Ovary (tissue), 7 donors: ENCODE measurements at regions not wholly inside any gene's neighbourhood (a gene's known extent, or its start where the extent isn't known, plus 50 kb on each side); places are given as distances from the start of the nearest gene placed in this dataset.

Source experiments
- DNase-seq, 5 donors: peaks; one replicate each; pipeline ENCODE4 v3.0.0-alpha.2; 2019 to 2020
- H3K27ac ChIP-seq, 2 donors: fragments of 200-600 bp; one replicate each; pipeline versions ENCODE4 v1.5.1 to v1.8.0; 2019 to 2022
- H3K27me3 ChIP-seq: fragments of 200-600 bp; one replicate; pipeline ENCODE4 v1.8.0; 2022
- H3K36me3 ChIP-seq: fragments of 200-600 bp; sonication (generic); one replicate; pipeline ENCODE4 v1.5.1; 2019
- H3K4me1 ChIP-seq: one replicate; pipeline ENCODE4 v1.8.1; 2013; ENCODE audit warnings: mild to moderate bottlenecking, moderate library complexity; ENCODE audit not compliant: insufficient read depth
- H3K4me3 ChIP-seq: fragments of 200-600 bp; sonication (generic); one replicate; pipeline ENCODE4 v1.5.1; 2017
- H3K9me3 ChIP-seq, 2 donors: fragments of 200-600 bp in 1 of 2; sonication (generic) in 1 of 2; one replicate each; pipeline versions ENCODE4 v1.5.1 to v1.8.1; 2013 to 2019; ENCODE audit warnings: mild to moderate bottlenecking in 1 of 2, moderate library complexity in 1 of 2
- CTCF ChIP-seq, 3 donors: fragments of 450-650 bp in 2 of 3; fragments of 200-600 bp in 1 of 3; IDR thresholded peaks; one replicate each; pipeline versions ENCODE4 v1.5.1 to v1.8.0; 2016 to 2022; ENCODE audit warnings: antibody characterized with exemption in 3 of 3, mild to moderate bottlenecking in 1 of 3
- EP300 ChIP-seq: sonication (generic); formaldehyde crosslinking; IDR thresholded peaks from one replicate; pipeline ENCODE4 v1.6.1; 2017; ENCODE audit warnings: antibody characterized with exemption
- POLR2A ChIP-seq: fragments of 450-650 bp; IDR thresholded peaks from one replicate; pipeline ENCODE4 v1.6.1; 2017; ENCODE audit warnings: antibody characterized with exemption, mild to moderate bottlenecking, moderate library complexity
- WGBS, 3 donors: extraction: QIAGEN DNeasy Blood & Tissue Kit in 1 of 3; methylation state at CpG; one replicate each; pipeline versions ENCODE4 v1.1.5 to v1.1.7; 2013 to 2017; 5-methylcytosine and 5-hydroxymethylcytosine counted together
- intact Hi-C, 4 donors: fragments of 100-400 bp; cut with DNase I; formaldehyde crosslinking; loops; one replicate each; pipeline versions ENCODE4 v1.11.0 to v1.15.1; 2022 to 2023
- donor health status: DM: no; HTN: no; CAD: no; lungs with moderate emphysema.
- donor health status: DM: no; HTN: no; CAD: no.
- donor health status: Bipolar disorder and iron deficiency.
- donor health status: DM: no; HTN: no; CAD: no.
- donor health status: DM: yes; HTN: yes; CAD: no.

DNA sequence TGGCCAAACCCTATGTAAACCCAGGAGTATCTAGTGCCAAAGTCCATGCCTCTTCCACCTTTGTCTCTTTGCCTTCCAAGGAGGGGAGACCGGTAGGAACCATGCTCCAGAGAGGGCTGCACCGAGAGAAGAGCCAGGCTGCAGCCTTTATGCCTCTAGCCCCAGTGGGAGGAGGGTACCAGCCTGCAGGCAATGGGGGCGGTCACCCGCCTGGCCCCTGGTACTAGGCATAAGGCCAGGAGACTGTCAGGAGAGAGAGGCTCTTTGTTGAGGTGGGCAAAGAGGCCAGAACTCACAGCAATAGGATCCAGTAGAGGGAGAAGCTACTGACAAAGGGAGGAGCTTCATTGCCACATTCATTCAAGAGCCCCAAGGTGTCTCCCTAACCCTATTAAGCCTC, 146.6 kb upstream of the PDE1C start:
- H3K4me3 ChIP-seq: no peak overlapping the region
- no peak for DNase-seq
- no peak for TF ChIP-seq EP300
- TF ChIP-seq POLR2A: no peak
- TF ChIP-seq CTCF (IDR thresholded peaks at IDR 0.05): no peak
- H3K36me3 ChIP-seq: no peaks in the 10 kb centered on the region
- no peaks in the 10 kb centered on the region for H3K9me3 ChIP-seq
- 74 to 78% (median 76%) methylated on average over 4 of the region's 4 CpGs for WGBS, 3 donors
- intact Hi-C loops: no loop called here
- H3K27me3 ChIP-seq: no peaks in the 10 kb centered on the region
- H3K27ac ChIP-seq: no peak overlapping the region
- H3K4me1 ChIP-seq: no peaks in the 10 kb centered on the region

DNA sequence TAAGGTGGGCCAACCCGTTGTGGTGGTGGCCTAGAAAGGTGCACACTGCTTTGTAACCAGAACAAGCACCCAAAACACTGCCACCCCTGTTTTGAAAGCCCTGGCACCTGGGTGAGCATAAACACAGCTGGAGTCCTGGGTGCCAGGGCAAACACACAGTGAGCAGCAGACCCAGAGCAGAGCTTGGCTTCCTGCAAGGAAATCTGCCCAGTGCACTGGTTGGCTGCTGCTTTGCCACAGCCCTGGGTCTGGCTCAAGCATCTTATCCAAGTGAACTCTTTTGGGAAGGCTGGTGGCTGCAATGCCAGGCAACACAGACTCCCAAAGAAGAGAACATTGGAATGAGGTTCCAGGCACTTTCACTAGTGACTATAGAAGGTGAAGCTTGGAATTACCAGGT, 145.5 kb upstream of the PDE1C start:
- TF ChIP-seq EP300: no peak
- no peak for TF ChIP-seq CTCF (IDR thresholded peaks at IDR 0.05)
- TF ChIP-seq POLR2A: no peak
- Histone ChIP-seq H3K9me3 (no peaks in the 10 kb centered on the region), H3K27me3 (no peaks in the 10 kb centered on the region), H3K27ac (no peak overlapping the region), H3K4me1 (no peaks in the 10 kb centered on the region), H3K36me3 (no peaks in the 10 kb centered on the region), H3K4me3 (no peak overlapping the region)
- DNase-seq: no peak
- intact Hi-C loops: no loop called here
- 42 to 72% (median 70%) methylated on average over 1 of the region's 1 CpG for WGBS, 3 donors

- H3K4me3 ChIP-seq: no peak overlapping the region
- no peaks in the 10 kb centered on the region for H3K36me3 ChIP-seq
- WGBS, 3 donors: 86 to 93% (median 88%) methylated on average over 4 of the region's 4 CpGs
- H3K9me3 ChIP-seq: no peaks in the 10 kb centered on the region
- H3K27me3 ChIP-seq: no peaks in the 10 kb centered on the region
- intact Hi-C loops: no loop called here
- H3K27ac ChIP-seq: no peak overlapping the region
- H3K4me1 ChIP-seq: no peaks in the 10 kb centered on the region
- no peak for DNase-seq
- TF ChIP-seq EP300: no peak
- TF ChIP-seq POLR2A: no peak
- no peak for TF ChIP-seq CTCF (IDR thresholded peaks at IDR 0.05)
Measured at GRCh38 chr7:32214913-32215312, 144.7 kb upstream of the PDE1C start.

- Histone ChIP-seq H3K27me3 (no peaks in the 10 kb centered on the region), H3K4me3 (no peak overlapping the region), H3K27ac (no peak overlapping the region), H3K4me1 (no peaks in the 10 kb centered on the region), H3K9me3 (no peaks in the 10 kb centered on the region), H3K36me3 (no peaks in the 10 kb centered on the region)
- TF ChIP-seq EP300 (no peak), POLR2A (no peak), CTCF (IDR thresholded peaks at IDR 0.05) (no peak)
- 75 to 85% (median 76%) methylated on average over 7 of the region's 7 CpGs for WGBS, 3 donors
- DNase-seq: no peak
- intact Hi-C loops: no loop called here
Measured at GRCh38 chr7:32212321-32212720, 142.1 kb upstream of the PDE1C start.

- Histone ChIP-seq H3K9me3 (no peaks in the 10 kb centered on the region), H3K27ac (no peak overlapping the region), H3K4me3 (no peak overlapping the region), H3K36me3 (no peaks in the 10 kb centered on the region), H3K27me3 (no peaks in the 10 kb centered on the region), H3K4me1 (no peaks in the 10 kb centered on the region)
- 17 to 41% (median 23%) methylated on average over 8 of the region's 8 CpGs for WGBS, 3 donors
- no peak for TF ChIP-seq EP300
- no peak for TF ChIP-seq POLR2A
- TF ChIP-seq CTCF (IDR thresholded peaks at IDR 0.05): no peak
- intact Hi-C loops: loop anchor here in 1 of 4 donors (5.0 kb wide), 1 partner anchor 460 kb away; no protein-coding TSS in a partner anchor
- DNase-seq: no peak
Measured at GRCh38 chr7:32206987-32207386, 136.8 kb upstream of the PDE1C start.
